Mesenchymal stem cell (in vitro differentiated cells and primary cell): ENCODE measurements at regions not wholly inside any gene's neighbourhood (a gene's known extent, or its start where the extent isn't known, plus 50 kb on each side); places are given as distances from the start of the nearest gene placed in this dataset.

Experiments used
- DNase-seq: peaks from one replicate; pipeline ENCODE4 v3.0.0-alpha.2; 2013
- H2AFZ ChIP-seq: one replicate; pipeline ENCODE4 v1.6.1; 2013; ENCODE audit warnings: low read depth, mild to moderate bottlenecking, control low read depth, inconsistent platforms, low read length, moderate library complexity
- H2AK5ac ChIP-seq: 2 replicates; pipeline ENCODE4 v1.6.1; 2013; ENCODE audit warnings: low read length, moderate library complexity, mild to moderate bottlenecking, inconsistent platforms; ENCODE audit not compliant: severe bottlenecking
- H2BK120ac ChIP-seq: one replicate; pipeline ENCODE4 v1.6.1; 2013; ENCODE audit warnings: low read depth, mild to moderate bottlenecking, inconsistent platforms, low read length, moderate library complexity
- H2BK12ac ChIP-seq, 2 experiments: one replicate each; pipeline ENCODE4 v1.6.1; 2013; ENCODE audit warnings: inconsistent platforms in 2 of 2, low read length in 2 of 2, mild to moderate bottlenecking in 2 of 2, moderate library complexity in 2 of 2, control low read depth in 1 of 2
- H2BK15ac ChIP-seq: one replicate; pipeline ENCODE4 v1.6.1; 2013; ENCODE audit warnings: mild to moderate bottlenecking, low read depth, inconsistent platforms; ENCODE audit not compliant: poor library complexity, severe bottlenecking
- H2BK5ac ChIP-seq: 2 replicates; pipeline ENCODE4 v1.6.1; 2013; ENCODE audit warnings: low read depth, mild to moderate bottlenecking, low read length, control low read depth, inconsistent platforms; ENCODE audit not compliant: poor library complexity, severe bottlenecking
- H3K14ac ChIP-seq, 2 experiments: one replicate each; pipeline ENCODE4 v1.6.1; 2013; ENCODE audit warnings: inconsistent platforms in 2 of 2, low read length in 2 of 2, control low read depth in 1 of 2, mild to moderate bottlenecking in 1 of 2, moderate library complexity in 1 of 2
- H3K18ac ChIP-seq, 2 experiments: one replicate each; pipeline ENCODE4 v1.6.1; 2013; ENCODE audit warnings: inconsistent platforms in 2 of 2, low read length in 2 of 2, control low read depth in 1 of 2, low read depth in 1 of 2, mild to moderate bottlenecking in 1 of 2
- H3K23ac ChIP-seq, 2 experiments: one replicate each; pipeline ENCODE4 v1.6.1; 2013; ENCODE audit warnings: inconsistent platforms in 2 of 2, low read length in 2 of 2, mild to moderate bottlenecking in 2 of 2, moderate library complexity in 2 of 2, control low read depth in 1 of 2
- H3K27ac ChIP-seq: 2 replicates; pipeline ENCODE4 v1.5.1; 2013; ENCODE audit warnings: mild to moderate bottlenecking, moderate library complexity, low read length, control low read depth, inconsistent platforms; ENCODE audit not compliant: poor library complexity, severe bottlenecking
- H3K27me3 ChIP-seq, 2 experiments: 2 replicates each; pipeline versions ENCODE4 v1.6.1 to v1.7.0; 2013; ENCODE audit warnings: low read length in 2 of 2, mild to moderate bottlenecking in 2 of 2, moderate library complexity in 2 of 2, control low read depth in 1 of 2, inconsistent platforms in 1 of 2; ENCODE audit not compliant: control insufficient read depth in 1 of 2, insufficient read depth in 1 of 2
- H3K36me3 ChIP-seq, 2 experiments: 2 replicates each; pipeline versions ENCODE4 v1.6.1 to v1.7.0; 2013; ENCODE audit warnings: low read length in 2 of 2, control low read depth in 1 of 2, inconsistent platforms in 1 of 2, low read depth in 1 of 2, mild to moderate bottlenecking in 1 of 2; ENCODE audit not compliant: insufficient read depth in 2 of 2, control insufficient read depth in 1 of 2
- H3K4ac ChIP-seq, 2 experiments: one replicate each; pipeline ENCODE4 v1.6.1; 2013; ENCODE audit warnings: inconsistent platforms in 2 of 2, low read length in 2 of 2, mild to moderate bottlenecking in 2 of 2, moderate library complexity in 2 of 2, control low read depth in 1 of 2, low read depth in 1 of 2
- H3K4me1 ChIP-seq: 2 replicates; pipeline ENCODE4 v1.6.1; 2013; ENCODE audit warnings: low read depth, low read length, control low read depth; ENCODE audit not compliant: control insufficient read depth, insufficient read depth
- H3K4me2 ChIP-seq: 2 replicates; pipeline ENCODE4 v1.6.1; 2013; ENCODE audit warnings: low read length, mild to moderate bottlenecking, inconsistent platforms; ENCODE audit not compliant: poor library complexity, severe bottlenecking
- H3K4me3 ChIP-seq, 2 experiments: 2 replicates each; pipeline versions ENCODE4 v1.5.1 to v1.7.0; 2013; ENCODE audit warnings: low read length in 2 of 2, mild to moderate bottlenecking in 2 of 2, control low read depth in 1 of 2, low read depth in 1 of 2; ENCODE audit not compliant: insufficient read depth in 1 of 2
- H3K79me1 ChIP-seq: replicated peaks from 2 replicates; pipeline ENCODE4 v1.6.1; 2013; ENCODE audit warnings: mild to moderate bottlenecking, control low read depth, low read length, inconsistent platforms; ENCODE audit not compliant: poor library complexity, severe bottlenecking
- H3K9ac ChIP-seq: 2 replicates; pipeline ENCODE4 v1.7.0; 2013; ENCODE audit warnings: mild to moderate bottlenecking, low read length, moderate library complexity
- H3K9me3 ChIP-seq: 2 replicates; pipeline ENCODE4 v1.7.0; 2013; ENCODE audit warnings: mild to moderate bottlenecking, low read length; ENCODE audit not compliant: control insufficient read depth
- H4K8ac ChIP-seq: one replicate; pipeline ENCODE4 v1.6.1; 2013; ENCODE audit warnings: inconsistent platforms, mild to moderate bottlenecking, low read length, moderate library complexity
- H4K91ac ChIP-seq: one replicate; pipeline ENCODE4 v1.6.1; 2013; ENCODE audit warnings: mild to moderate bottlenecking, low read length, inconsistent platforms
- WGBS: methylation state at CpG from one replicate; pipeline ENCODE4 v1.1.7; 2013; ENCODE audit warnings: mixed read lengths; 5-methylcytosine and 5-hydroxymethylcytosine counted together

DNA sequence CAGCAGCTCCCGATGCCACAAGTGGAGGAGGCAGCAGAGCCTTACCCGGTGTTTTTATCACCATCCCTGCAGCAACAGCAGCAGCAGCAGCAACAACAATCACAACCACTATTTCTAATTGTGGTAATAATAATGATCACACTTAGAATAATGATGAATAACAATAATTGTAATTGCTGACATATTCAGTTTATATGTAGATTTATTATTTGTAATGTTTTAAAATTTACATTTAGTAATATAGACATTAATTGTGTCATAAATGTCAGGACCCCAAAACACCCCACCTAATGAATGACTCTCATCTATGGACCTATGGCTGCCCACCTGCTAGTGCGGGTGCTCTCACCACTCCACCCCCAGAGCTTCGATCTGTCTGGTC is 170.0 kb downstream of the AHSP start:
- Histone ChIP-seq H3K27me3 (peaks cover 27 to 28% of the 10 kb centered on the region in 2 experiments), H3K18ac (no peak overlapping the region)

DNA sequence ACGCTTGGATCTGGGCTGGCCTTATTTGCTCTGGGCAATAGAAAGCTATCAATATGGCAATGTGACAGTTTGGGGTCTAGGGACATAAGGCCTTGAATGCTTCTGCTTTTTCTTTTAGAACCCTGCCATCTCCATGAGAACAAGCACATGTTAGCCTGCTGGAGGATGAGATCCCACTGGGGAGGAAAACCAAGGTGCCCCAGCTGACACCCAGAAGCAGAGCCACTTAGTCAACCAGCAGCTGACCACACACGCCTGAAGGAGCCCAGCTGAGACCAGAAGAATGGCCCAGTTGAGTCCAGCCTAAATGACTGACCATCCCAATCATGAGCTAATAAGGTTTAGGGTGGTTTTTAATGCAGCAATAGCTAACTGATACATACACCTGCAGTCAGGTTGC is 171.2 kb downstream of the AHSP start:
- Histone ChIP-seq H3K4me3 (no peak overlapping the region), H2BK15ac (no peak overlapping the region), H3K18ac (no peak overlapping the region), H2AFZ (no peak overlapping the region), H3K36me3 (peaks cover 11 to 12% of the 10 kb centered on the region in 2 experiments), H3K23ac (no peak overlapping the region), H2BK120ac (no peak overlapping the region), H4K91ac (no peak overlapping the region), H3K79me1 (no peaks in the 10 kb centered on the region), H2AK5ac (no peak overlapping the region), H4K8ac (no peak overlapping the region), H3K14ac (no peak overlapping the region), H3K4ac (no peak overlapping the region), H3K27ac (no peak overlapping the region), H3K27me3 (peaks cover 27 to 28% of the 10 kb centered on the region in 2 experiments), H2BK5ac (no peak overlapping the region), H3K9me3 (no peaks in the 10 kb centered on the region), H3K4me1 (peaks cover 8% of the 10 kb centered on the region), H3K9ac (no peak overlapping the region), H3K4me2 (no peak overlapping the region), H2BK12ac (no peak overlapping the region)
- DNase-seq = no peak
- 61% methylated on average over 2 of the region's 2 CpGs for whole genome bisulfite sequencing

More for the DNA sequence above, 170.0 kb downstream of the AHSP start:
- 93% methylated on average over 2 of the region's 4 CpGs for WGBS
- Histone ChIP-seq H3K9ac (no peak overlapping the region), H3K9me3 (no peaks in the 10 kb centered on the region), H3K36me3 (peaks cover 0 to under 1% of the 10 kb centered on the region in 2 experiments), H2BK12ac (no peak overlapping the region), H4K8ac (no peak overlapping the region), H4K91ac (no peak overlapping the region), H3K4me2 (no peak overlapping the region), H3K14ac (no peak overlapping the region), H2AK5ac (no peak overlapping the region), H2BK5ac (no peak overlapping the region), H2BK15ac (no peak overlapping the region), H3K27ac (no peak overlapping the region), H2AFZ (no peak overlapping the region), H3K4ac (no peak overlapping the region), H2BK120ac (no peak overlapping the region), H3K79me1 (no peaks in the 10 kb centered on the region), H3K4me1 (peaks cover 9% of the 10 kb centered on the region), H3K23ac (no peak overlapping the region), H3K4me3 (no peak overlapping the region)
- no peak for DNase-seq

GRCh38 chr16:31699601-31700000 is 171.9 kb downstream of the AHSP start:
- Histone ChIP-seq H3K79me1 (no peaks in the 10 kb centered on the region), H4K8ac (no peak overlapping the region), H3K4me1 (peaks cover 8% of the 10 kb centered on the region), H3K4me2 (no peak overlapping the region), H3K4me3 (no peak overlapping the region), H2BK12ac (no peak overlapping the region), H3K36me3 (peaks cover 17 to 18% of the 10 kb centered on the region in 2 experiments), H2AK5ac (no peak overlapping the region), H2BK120ac (no peak overlapping the region), H2BK5ac (no peak overlapping the region), H3K23ac (no peak overlapping the region), H2BK15ac (no peak overlapping the region), H4K91ac (no peak overlapping the region), H3K27me3 (peaks cover 27 to 28% of the 10 kb centered on the region in 2 experiments), H3K9ac (no peak overlapping the region), H3K14ac (no peak overlapping the region), H3K9me3 (no peaks in the 10 kb centered on the region), H3K18ac (no peak overlapping the region), H2AFZ (no peak overlapping the region), H3K27ac (no peak overlapping the region), H3K4ac (no peak overlapping the region)
- no peak for DNase-seq
- 74% methylated on average over 7 of the region's 8 CpGs for WGBS

- H4K8ac ChIP-seq = no peak overlapping the region
- H3K4me3 ChIP-seq = peak overlapping the region; percentile 60 to 99
- peak overlapping the region; percentile 87 for H3K9ac ChIP-seq
- peaks cover 22 to 24% of the 10 kb centered on the region in 2 experiments for H3K36me3 ChIP-seq
- H2BK5ac ChIP-seq = no peak overlapping the region
- H2BK120ac ChIP-seq = no peak overlapping the region
- no peak overlapping the region for H3K4ac ChIP-seq
- H3K4me2 ChIP-seq = no peak overlapping the region
- no peak overlapping the region for H4K91ac ChIP-seq
- no peak overlapping the region for H3K23ac ChIP-seq
- no peak for DNase-seq
- no peak overlapping the region for H2AFZ ChIP-seq
- H3K14ac ChIP-seq = no peak overlapping the region
- WGBS = 9% methylated on average over 7 of the region's 8 CpGs
- H3K27ac ChIP-seq = no peak overlapping the region
- no peak overlapping the region for H2BK12ac ChIP-seq
- H2AK5ac ChIP-seq = no peak overlapping the region
- no peaks in the 10 kb centered on the region for H3K79me1 ChIP-seq
- peaks cover 8% of the 10 kb centered on the region for H3K4me1 ChIP-seq
- no peaks in the 10 kb centered on the region for H3K9me3 ChIP-seq
- no peak overlapping the region for H2BK15ac ChIP-seq
- H3K27me3 ChIP-seq = peaks cover 27 to 28% of the 10 kb centered on the region in 2 experiments
- H3K18ac ChIP-seq = no peak overlapping the region
Measured at GRCh38 chr16:31700200-31700529, 172.5 kb downstream of the AHSP start.
